ENCODE measurements at regions not wholly inside any gene's neighbourhood (a gene's known extent, or its start where the extent isn't known, plus 50 kb on each side); places are given as distances from the start of the nearest gene placed in this dataset. TPM values are rescaled to one million over a fixed set of nuclear protein-coding genes. Genes with fewer than 3 reads are reported as not detected.

GRCh38 chr12:48422060-48422459 lies 50.3 kb upstream of the ANP32D start:
- TF ChIP-seq CTCF (IDR thresholded peaks at IDR 0.05): no peak
- no peak for TF ChIP-seq POLR2A (IDR thresholded peaks at IDR 0.05)
- intact Hi-C loops (cut with DNase I): no loop called here
- DNase-seq: no peak
- no peaks in the 10 kb centered on the region for H3K9me3 ChIP-seq
- no peak overlapping the region for H3K4me3 ChIP-seq
- no peaks in the 10 kb centered on the region for H3K4me1 ChIP-seq
- 83 to 89% methylated on average over 1 of the region's 1 CpG for WGBS, 2 donors
- no peaks in the 10 kb centered on the region for H3K36me3 ChIP-seq (replicated peaks in 1 of 2; ENCODE audit: insufficient read depth in 1 of 2, low read depth in 2 of 2)
- no peak for ATAC-seq
- no peaks in the 10 kb centered on the region for H3K27me3 ChIP-seq
- no peak overlapping the region for H3K27ac ChIP-seq

Small RNA genes lying in the stretch of these regions (small RNA-seq; reads per million reads assigned to genes)
- gene OR8S21P: not detected
